ENCODE measurements at regions not wholly inside any gene's neighbourhood (a gene's known extent, or its start where the extent isn't known, plus 50 kb on each side); places are given as distances from the start of the nearest gene placed in this dataset.

DNA sequence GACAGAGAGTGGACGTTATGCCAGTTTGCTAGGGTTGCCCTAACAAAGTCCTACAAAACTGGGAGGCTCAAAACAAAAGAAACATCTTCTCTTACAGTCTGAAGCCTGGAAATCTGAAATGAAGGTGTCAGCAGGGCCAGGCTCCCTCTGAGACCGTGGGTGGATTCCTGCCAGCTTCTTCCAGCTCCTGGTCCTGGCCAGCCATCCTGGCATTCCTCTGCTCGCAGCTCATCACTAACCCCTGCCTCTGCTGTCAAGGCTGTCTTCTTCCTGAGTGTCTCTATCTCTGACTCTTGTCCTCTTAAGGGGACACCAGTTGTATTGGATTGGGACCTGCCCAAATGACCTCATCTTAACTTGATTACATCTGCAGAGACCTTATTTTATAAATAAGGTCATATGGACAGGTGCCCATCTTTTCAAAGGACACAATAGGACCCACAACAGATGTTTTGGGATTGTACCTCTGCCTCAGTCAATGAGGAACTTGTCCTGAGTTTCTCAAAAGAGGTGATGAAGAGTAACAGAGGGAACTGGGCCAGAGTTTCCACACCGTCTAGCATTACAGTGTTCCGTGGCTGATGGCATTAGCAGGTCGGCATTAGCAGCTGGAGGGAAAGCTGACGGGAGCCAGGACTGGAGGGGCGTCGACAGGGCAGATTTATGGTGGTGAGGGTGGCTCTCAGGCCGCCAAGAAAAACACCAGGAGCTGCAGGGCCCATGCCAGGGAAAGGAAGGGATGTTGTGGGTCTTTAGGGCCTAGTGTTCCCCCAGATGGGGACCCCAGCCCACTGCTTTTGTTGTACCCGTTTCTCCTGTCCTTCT lies 157.3 kb downstream of the TBXT start:
- no peak overlapping the region for H3K4me2 ChIP-seq (ENCODE audit: low read depth, low read length)
- no peak for TF ChIP-seq FOS (IDR thresholded peaks at IDR 0.05; ENCODE audit: low read depth, low read length)
- TF ChIP-seq RAD21 (IDR thresholded peaks at IDR 0.05; ENCODE audit: low read length), result no peak
- no peak for TF ChIP-seq SMC3 (IDR thresholded peaks at IDR 0.05; ENCODE audit: low read depth, low read length)
- no peak for TF ChIP-seq CHD1 (IDR thresholded peaks at IDR 0.05; ENCODE audit: low read depth, low read length)
- TF ChIP-seq BHLHE40 (IDR thresholded peaks at IDR 0.05; ENCODE audit: low read depth, low read length), result no peak
- TF ChIP-seq CEBPB (IDR thresholded peaks at IDR 0.05; ENCODE audit: low read depth, low read length), result no peak
- H3K4me3 ChIP-seq (ENCODE audit: insufficient read depth, low read depth, low read length), result no peak overlapping the region
- DNase-seq (no peak), ATAC-seq (ENCODE audit: low read depth) (no peak)
- no peak overlapping the region for H2AFZ ChIP-seq (replicated peaks; ENCODE audit: low read length, poor library complexity)
- in situ Hi-C loops (cut with MboI; ENCODE audit: low sequenced_read_pairs) (no loop called here), intact Hi-C loops (cut with micrococcal nuclease) (no loop called here), dilution Hi-C loops (cut with HindIII; ENCODE audit: low sequenced_read_pairs, unreplicated experiment) (no loop called here)
- H2AK9ac ChIP-seq (replicated peaks; ENCODE audit: low read depth, low read length, poor library complexity), result no peak overlapping the region
- H2AK5ac ChIP-seq (ENCODE audit: low read depth, low read length), result peak overlapping the region; percentile 47
- peaks cover 9% of the 10 kb centered on the region; the same call in 1 of the 2 replicates for H3K9me1 ChIP-seq (ENCODE audit: insufficient read depth, low read length)
- no peaks in the 10 kb centered on the region for H3K79me1 ChIP-seq (ENCODE audit: low read depth in 1 of 2, low read length in 2 of 2)
- no peak overlapping the region for H2BK20ac ChIP-seq (ENCODE audit: low read depth, low read length)
- peak overlapping the region; percentile 81; the same call in 1 of the 2 replicates for H3K18ac ChIP-seq (ENCODE audit: low read depth, low read length)
- WGBS, 2 experiments (ENCODE audit: extremely low coverage in 2 of 2, insufficient read length in 1 of 2), result 58% methylated on average over 3 of the region's 11 CpGs; no CpG with 5 or more reads in 1 of the 2 experiments
- CTCF ChIA-PET, result no interaction called here
- H3K9me3 ChIP-seq (ENCODE audit: control insufficient read depth, insufficient read depth, low read length), result peaks cover 2% of the 10 kb centered on the region
- H2BK5ac ChIP-seq (ENCODE audit: low read depth, low read length, poor library complexity, severe bottlenecking), result peak overlapping the region; percentile 18
- no peaks in the 10 kb centered on the region for H3K27me3 ChIP-seq (ENCODE audit: control insufficient read depth, insufficient read depth, low read length)
- H3K23ac ChIP-seq (ENCODE audit: low read depth, low read length), result peak overlapping the region; percentile 12; the same call in 1 of the 2 replicates
- H3K9ac ChIP-seq (ENCODE audit: low read depth, low read length), result 0 out of 2 replicates have a peak overlapping the region, but pooled peaks have one; percentile 17
- POLR2A ChIA-PET (ENCODE audit: unreplicated experiment), result no interaction called here
- H3K36me3 ChIP-seq (ENCODE audit: control insufficient read depth, insufficient read depth, low read length), result no peaks in the 10 kb centered on the region
- peak overlapping the region; percentile 29 to 49; a peak in 2 of 4 replicates for H4K8ac ChIP-seq (ENCODE audit: low read depth in 2 of 2, low read length in 2 of 2)
- H3K56ac ChIP-seq (ENCODE audit: extremely low read depth, insufficient read depth, low read length), result no peak overlapping the region
- no peak overlapping the region for H2BK120ac ChIP-seq (ENCODE audit: low read depth, low read length)
- H3K4me1 ChIP-seq (ENCODE audit: control insufficient read depth, insufficient read depth, low read length), result peaks cover 26% of the 10 kb centered on the region
- H3K27ac ChIP-seq (ENCODE audit: insufficient read depth, low read length), result peak overlapping the region; percentile 19; the same call in 1 of the 2 replicates
- peak overlapping the region; percentile 89 for H4K5ac ChIP-seq (ENCODE audit: low read depth, low read length)
- H4K91ac ChIP-seq (ENCODE audit: insufficient read depth, low read depth, low read length), result peak overlapping the region; percentile 56; the same call in 1 of the 2 replicates
- 0 out of 2 replicates have a peak overlapping the region, but pooled peaks have one; percentile 19 for H3K14ac ChIP-seq (replicated peaks; ENCODE audit: low read depth, low read length)
- H4K20me1 ChIP-seq (ENCODE audit: insufficient read depth, low read length), result no peaks in the 10 kb centered on the region
- BruUV-seq (replicated peaks), result no TSS peak
- H2BK15ac ChIP-seq (ENCODE audit: low read depth, low read length), result no peak overlapping the region
- no peak overlapping the region; the same call in 1 of the 2 replicates for H3K4ac ChIP-seq (ENCODE audit: low read depth, low read length)
